HEK293 (cell line): ENCODE measurements at regions not wholly inside any gene's neighbourhood (a gene's known extent, or its start where the extent isn't known, plus 50 kb on each side); places are given as distances from the start of the nearest gene placed in this dataset.

Experiments
- GLI2 ChIP-seq: fragments of 450-650 bp; formaldehyde crosslinking; IDR thresholded peaks from 2 replicates; pipeline ENCODE4; 2017; ENCODE audit warnings: missing biosample characterization, missing genetic modification characterization, low read depth, borderline replicate concordance
- PBX3 ChIP-seq: sonication (generic); formaldehyde crosslinking; IDR thresholded peaks from 2 replicates; pipeline ENCODE4 v1.8.1; 2022; ENCODE audit warnings: mild to moderate bottlenecking, moderate library complexity, missing genetic modification reagents
- YY1 ChIP-seq: fragments of 450-650 bp; formaldehyde crosslinking; IDR thresholded peaks from 2 replicates; pipeline ENCODE4 v1.5.1; 2018; ENCODE audit warnings: missing biosample characterization, missing genetic modification characterization
- ZNF138 ChIP-seq: fragments of 450-650 bp; formaldehyde crosslinking; IDR thresholded peaks from 2 replicates; pipeline ENCODE4 v1.5.1; 2016; ENCODE audit warnings: missing biosample characterization, missing genetic modification characterization, borderline replicate concordance
- ZNF558 ChIP-seq: fragments of 450-650 bp; formaldehyde crosslinking; IDR thresholded peaks from 2 replicates; pipeline ENCODE4 v1.5.1; 2016; ENCODE audit warnings: missing biosample characterization, missing genetic modification characterization
- ZNF785 ChIP-seq: fragments of 450-650 bp; formaldehyde crosslinking; IDR thresholded peaks from 2 replicates; pipeline ENCODE4 v1.5.1; 2016; ENCODE audit warnings: missing biosample characterization, missing genetic modification characterization
- TF ChIP-seq, protein P1 (sequence below): fragments of 450-650 bp; formaldehyde crosslinking; IDR thresholded peaks from 2 replicates; pipeline ENCODE4 v1.5.1; 2016; ENCODE audit warnings: missing biosample characterization, missing genetic modification characterization
- TF ChIP-seq, protein P2 (sequence below): fragments of 450-650 bp; formaldehyde crosslinking; IDR thresholded peaks from 2 replicates; pipeline ENCODE4 v1.5.1; 2016; ENCODE audit warnings: missing biosample characterization, missing genetic modification characterization
- TF ChIP-seq, protein P3 (sequence below): fragments of 450-650 bp; formaldehyde crosslinking; IDR thresholded peaks from 2 replicates; pipeline ENCODE4 v1.5.1; 2016; ENCODE audit warnings: missing biosample characterization, missing genetic modification characterization

DNA sequence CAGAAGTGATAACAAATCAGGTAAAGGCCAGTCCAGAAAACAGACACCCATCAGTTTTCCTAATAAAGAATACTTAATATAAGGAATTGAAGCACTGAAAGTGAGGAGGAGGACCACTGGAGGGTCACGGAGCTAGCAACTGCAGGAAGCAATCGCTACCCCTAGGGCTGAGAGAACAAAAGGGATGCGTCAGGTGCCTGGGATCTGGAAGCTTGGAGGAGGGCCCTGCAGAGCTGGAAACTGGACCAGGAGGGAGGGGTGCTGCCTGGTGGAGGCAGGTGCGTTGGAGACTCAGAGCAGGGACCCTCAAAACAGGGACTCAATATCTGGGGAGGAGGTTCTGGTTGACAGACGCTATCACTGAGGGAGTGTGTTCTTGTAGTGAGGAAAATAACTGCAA is 308.1 kb upstream of the RASGRP1 start:
- TF ChIP-seq, protein P1, sequence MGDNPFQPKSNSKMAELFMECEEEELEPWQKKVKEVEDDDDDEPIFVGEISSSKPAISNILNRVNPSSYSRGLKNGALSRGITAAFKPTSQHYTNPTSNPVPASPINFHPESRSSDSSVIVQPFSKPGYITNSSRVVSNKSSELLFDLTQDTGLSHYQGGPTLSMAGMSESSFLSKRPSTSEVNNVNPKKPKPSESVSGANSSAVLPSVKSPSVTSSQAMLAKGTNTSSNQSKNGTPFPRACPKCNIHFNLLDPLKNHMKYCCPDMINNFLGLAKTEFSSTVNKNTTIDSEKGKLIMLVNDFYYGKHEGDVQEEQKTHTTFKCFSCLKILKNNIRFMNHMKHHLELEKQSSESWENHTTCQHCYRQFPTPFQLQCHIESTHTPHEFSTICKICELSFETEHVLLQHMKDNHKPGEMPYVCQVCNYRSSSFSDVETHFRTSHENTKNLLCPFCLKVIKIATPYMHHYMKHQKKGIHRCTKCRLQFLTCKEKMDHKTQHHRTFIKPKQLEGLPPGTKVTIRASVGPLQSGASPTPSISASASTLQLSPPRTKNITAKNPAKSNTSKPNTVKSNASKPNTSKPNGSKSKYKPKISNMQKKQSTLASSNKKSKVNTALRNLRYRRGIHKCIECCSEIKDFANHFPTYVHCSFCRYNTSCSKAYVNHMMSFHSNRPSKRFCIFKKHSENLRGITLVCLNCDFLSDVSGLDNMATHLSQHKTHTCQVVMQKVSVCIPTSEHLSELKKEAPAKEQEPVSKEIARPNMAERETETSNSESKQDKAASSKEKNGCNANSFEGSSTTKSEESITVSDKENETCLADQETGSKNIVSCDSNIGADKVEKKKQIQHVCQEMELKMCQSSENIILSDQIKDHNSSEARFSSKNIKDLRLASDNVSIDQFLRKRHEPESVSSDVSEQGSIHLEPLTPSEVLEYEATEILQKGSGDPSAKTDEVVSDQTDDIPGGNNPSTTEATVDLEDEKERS (tag by site-specific recombination), result no peak
- TF ChIP-seq, protein P2, sequence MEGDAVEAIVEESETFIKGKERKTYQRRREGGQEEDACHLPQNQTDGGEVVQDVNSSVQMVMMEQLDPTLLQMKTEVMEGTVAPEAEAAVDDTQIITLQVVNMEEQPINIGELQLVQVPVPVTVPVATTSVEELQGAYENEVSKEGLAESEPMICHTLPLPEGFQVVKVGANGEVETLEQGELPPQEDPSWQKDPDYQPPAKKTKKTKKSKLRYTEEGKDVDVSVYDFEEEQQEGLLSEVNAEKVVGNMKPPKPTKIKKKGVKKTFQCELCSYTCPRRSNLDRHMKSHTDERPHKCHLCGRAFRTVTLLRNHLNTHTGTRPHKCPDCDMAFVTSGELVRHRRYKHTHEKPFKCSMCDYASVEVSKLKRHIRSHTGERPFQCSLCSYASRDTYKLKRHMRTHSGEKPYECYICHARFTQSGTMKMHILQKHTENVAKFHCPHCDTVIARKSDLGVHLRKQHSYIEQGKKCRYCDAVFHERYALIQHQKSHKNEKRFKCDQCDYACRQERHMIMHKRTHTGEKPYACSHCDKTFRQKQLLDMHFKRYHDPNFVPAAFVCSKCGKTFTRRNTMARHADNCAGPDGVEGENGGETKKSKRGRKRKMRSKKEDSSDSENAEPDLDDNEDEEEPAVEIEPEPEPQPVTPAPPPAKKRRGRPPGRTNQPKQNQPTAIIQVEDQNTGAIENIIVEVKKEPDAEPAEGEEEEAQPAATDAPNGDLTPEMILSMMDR (tag by site-specific recombination), result no peak
- TF ChIP-seq YY1 (no peak), ZNF558 (tag by site-specific recombination) (no peak), GLI2 (tag by site-specific recombination) (no peak), ZNF785 (tag by site-specific recombination) (no peak), PBX3 (CRISPR knock-in tag) (no peak), ZNF138 (no peak)
- TF ChIP-seq, protein P3, sequence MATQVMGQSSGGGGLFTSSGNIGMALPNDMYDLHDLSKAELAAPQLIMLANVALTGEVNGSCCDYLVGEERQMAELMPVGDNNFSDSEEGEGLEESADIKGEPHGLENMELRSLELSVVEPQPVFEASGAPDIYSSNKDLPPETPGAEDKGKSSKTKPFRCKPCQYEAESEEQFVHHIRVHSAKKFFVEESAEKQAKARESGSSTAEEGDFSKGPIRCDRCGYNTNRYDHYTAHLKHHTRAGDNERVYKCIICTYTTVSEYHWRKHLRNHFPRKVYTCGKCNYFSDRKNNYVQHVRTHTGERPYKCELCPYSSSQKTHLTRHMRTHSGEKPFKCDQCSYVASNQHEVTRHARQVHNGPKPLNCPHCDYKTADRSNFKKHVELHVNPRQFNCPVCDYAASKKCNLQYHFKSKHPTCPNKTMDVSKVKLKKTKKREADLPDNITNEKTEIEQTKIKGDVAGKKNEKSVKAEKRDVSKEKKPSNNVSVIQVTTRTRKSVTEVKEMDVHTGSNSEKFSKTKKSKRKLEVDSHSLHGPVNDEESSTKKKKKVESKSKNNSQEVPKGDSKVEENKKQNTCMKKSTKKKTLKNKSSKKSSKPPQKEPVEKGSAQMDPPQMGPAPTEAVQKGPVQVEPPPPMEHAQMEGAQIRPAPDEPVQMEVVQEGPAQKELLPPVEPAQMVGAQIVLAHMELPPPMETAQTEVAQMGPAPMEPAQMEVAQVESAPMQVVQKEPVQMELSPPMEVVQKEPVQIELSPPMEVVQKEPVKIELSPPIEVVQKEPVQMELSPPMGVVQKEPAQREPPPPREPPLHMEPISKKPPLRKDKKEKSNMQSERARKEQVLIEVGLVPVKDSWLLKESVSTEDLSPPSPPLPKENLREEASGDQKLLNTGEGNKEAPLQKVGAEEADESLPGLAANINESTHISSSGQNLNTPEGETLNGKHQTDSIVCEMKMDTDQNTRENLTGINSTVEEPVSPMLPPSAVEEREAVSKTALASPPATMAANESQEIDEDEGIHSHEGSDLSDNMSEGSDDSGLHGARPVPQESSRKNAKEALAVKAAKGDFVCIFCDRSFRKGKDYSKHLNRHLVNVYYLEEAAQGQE (tag by site-specific recombination), result no peak
